Stomach (tissue), 8 donors: ENCODE measurements at regions not wholly inside any gene's neighbourhood (a gene's known extent, or its start where the extent isn't known, plus 50 kb on each side); places are given as distances from the start of the nearest gene placed in this dataset.
A peak's percentile ranks its signal among the peaks of the same experiment; 100 is the strongest.

ENCODE experiments used
- DNase-seq, 2 donors: peaks; one replicate each; pipeline versions ENCODE4 v3.0.0 to v3.0.0-alpha.2; 2013 to 2019
- H3K27ac ChIP-seq, 5 donors: fragments of 200-600 bp in 4 of 5; sonication (generic) in 4 of 5; one replicate each; pipeline ENCODE4 v1.5.1; 2013 to 2019; ENCODE audit warnings: mild to moderate bottlenecking in 1 of 5, moderate library complexity in 1 of 5
- H3K27me3 ChIP-seq, 3 donors: fragments of 200-600 bp; sonication (generic); one replicate each; pipeline ENCODE4 v1.5.1; 2017 to 2019; ENCODE audit warnings: mixed run types in 1 of 3
- H3K36me3 ChIP-seq, 4 donors: fragments of 200-600 bp; sonication (generic); 1 replicate in 3 of 4; 2 replicates in 1 of 4; pipeline ENCODE4 v1.5.1; 2016 to 2019
- H3K4me1 ChIP-seq, 4 donors: fragments of 200-600 bp; sonication (generic); one replicate each; pipeline ENCODE4 v1.5.1; 2016 to 2019
- H3K4me3 ChIP-seq, 4 donors: fragments of 200-600 bp; sonication (generic) in 3 of 4; one replicate each; pipeline ENCODE4 v1.5.1; 2016 to 2019; ENCODE audit warnings: mild to moderate bottlenecking in 1 of 4
- H3K9me3 ChIP-seq, 4 donors: fragments of 200-600 bp; sonication (generic); one replicate each; pipeline ENCODE4 v1.5.1; 2016 to 2019
- CTCF ChIP-seq, 7 experiments: fragments of 450-650 bp in 4 of 7; fragments of 200-600 bp in 3 of 7; sonication (generic) in 3 of 7; IDR thresholded peaks; one replicate each; pipeline ENCODE4 v1.5.1; 2016 to 2019; ENCODE audit warnings: antibody characterized with exemption in 7 of 7, control low read depth in 2 of 7, mild to moderate bottlenecking in 1 of 7
- EP300 ChIP-seq: sonication (generic); formaldehyde crosslinking; IDR thresholded peaks from one replicate; pipeline ENCODE4 v1.6.1; 2017; ENCODE audit warnings: antibody characterized with exemption
- POLR2A ChIP-seq, 4 donors: fragments of 450-650 bp; IDR thresholded peaks; one replicate each; pipeline ENCODE4 v1.6.1; 2016; ENCODE audit warnings: antibody characterized with exemption in 4 of 4, control low read depth in 2 of 4, mild to moderate bottlenecking in 1 of 4, moderate library complexity in 1 of 4
- POLR2AphosphoS5 ChIP-seq, 3 donors: sonication (generic); formaldehyde crosslinking; IDR thresholded peaks; one replicate each; pipeline ENCODE4 v1.6.1; 2016; ENCODE audit warnings: antibody characterized with exemption in 3 of 3
- WGBS, 5 donors: extraction: QIAGEN DNeasy Blood & Tissue Kit in 3 of 5; methylation state at CpG; one replicate each; pipeline versions ENCODE4 v1.1.5 to v1.1.7; 2013 to 2018; 5-methylcytosine and 5-hydroxymethylcytosine counted together
- intact Hi-C: fragments of 100-400 bp; cut with DNase I; formaldehyde crosslinking; loops from one replicate; pipeline ENCODE4 v1.15.1; 2023; ENCODE audit warnings: low total_unique reads
- donor health status: healthy with polysubstance abuse.
- donor health status: Bipolar disorder and iron deficiency.
- donor health status: healthy.

GRCh38 chr12:87137220-87137619 is 881.0 kb upstream of the MGAT4C start:
- TF ChIP-seq POLR2A (IDR thresholded peaks at IDR 0.05) (no peak), EP300 (no peak), CTCF (IDR thresholded peaks at IDR 0.05) (no peak), POLR2AphosphoS5 (IDR thresholded peaks at IDR 0.05) (no peak)
- H3K36me3 ChIP-seq: no peaks in the 10 kb centered on the region
- no peaks in the 10 kb centered on the region for H3K27me3 ChIP-seq
- no peak for DNase-seq
- intact Hi-C loops: no loop called here
- no peak overlapping the region for H3K4me3 ChIP-seq
- no peak overlapping the region for H3K27ac ChIP-seq
- peaks cover 0 to 8% (median 4%) of the 10 kb centered on the region in 4 donors for H3K4me1 ChIP-seq
- H3K9me3 ChIP-seq: no peaks in the 10 kb centered on the region

- Histone ChIP-seq H3K9me3 (no peaks in the 10 kb centered on the region), H3K27ac (no peak overlapping the region), H3K4me1 (peaks cover 0 to 8% (median 4%) of the 10 kb centered on the region in 4 donors), H3K36me3 (no peaks in the 10 kb centered on the region), H3K27me3 (no peaks in the 10 kb centered on the region), H3K4me3 (no peak overlapping the region)
- WGBS, 5 donors: 33 to 47% (median 35%) methylated on average over 2 of the region's 2 CpGs
- DNase-seq: peak in 1 of 2 donors; percentile 10
- intact Hi-C loops: no loop called here
- TF ChIP-seq POLR2AphosphoS5 (IDR thresholded peaks at IDR 0.05): no peak
- no peak for TF ChIP-seq CTCF (IDR thresholded peaks at IDR 0.05)
These were observed 880.3 kb upstream of the MGAT4C start for GRCh38 chr12:87136330-87136976.

GRCh38 chr12:87127272-87127671 is 871.1 kb upstream of the MGAT4C start:
- no peaks in the 10 kb centered on the region for H3K4me1 ChIP-seq
- H3K4me3 ChIP-seq: no peak overlapping the region
- H3K36me3 ChIP-seq: no peaks in the 10 kb centered on the region
- no peak for TF ChIP-seq CTCF (IDR thresholded peaks at IDR 0.05)
- no peak for TF ChIP-seq POLR2AphosphoS5 (IDR thresholded peaks at IDR 0.05)
- intact Hi-C loops: no loop called here
- H3K27me3 ChIP-seq: no peaks in the 10 kb centered on the region
- DNase-seq: no peak
- H3K9me3 ChIP-seq: peaks cover 0 to 6% (median 4%) of the 10 kb centered on the region in 4 donors
- H3K27ac ChIP-seq: no peak overlapping the region

- Histone ChIP-seq H3K9me3 (peaks cover 0 to 6% (median 4%) of the 10 kb centered on the region in 4 donors), H3K4me3 (no peak overlapping the region), H3K27ac (no peak overlapping the region), H3K36me3 (no peaks in the 10 kb centered on the region), H3K27me3 (no peaks in the 10 kb centered on the region), H3K4me1 (no peaks in the 10 kb centered on the region)
- DNase-seq: no peak
- no peak for TF ChIP-seq POLR2AphosphoS5 (IDR thresholded peaks at IDR 0.05)
- intact Hi-C loops: no loop called here
- WGBS, 5 donors: 67 to 89% (median 72%) methylated on average over 3 of the region's 3 CpGs
These were observed 865.7 kb upstream of the MGAT4C start for GRCh38 chr12:87121896-87122295.

GRCh38 chr12:87120440-87120839 is 864.2 kb upstream of the MGAT4C start:
- 36 to 63% (median 45%) methylated on average over 3 of the region's 3 CpGs for WGBS, 5 donors
- H3K9me3 ChIP-seq: peaks cover 0 to 6% (median 4%) of the 10 kb centered on the region in 4 donors
- peak in 1 of 2 donors; percentile 15 for DNase-seq
- H3K27ac ChIP-seq: no peak overlapping the region
- H3K4me1 ChIP-seq: no peaks in the 10 kb centered on the region
- intact Hi-C loops: no loop called here
- no peak overlapping the region for H3K4me3 ChIP-seq
- TF ChIP-seq POLR2AphosphoS5 (IDR thresholded peaks at IDR 0.05): no peak
- H3K27me3 ChIP-seq: no peaks in the 10 kb centered on the region
- no peaks in the 10 kb centered on the region for H3K36me3 ChIP-seq
